AG04449 (cell line): ENCODE measurements at regions not wholly inside any gene's neighbourhood (a gene's known extent, or its start where the extent isn't known, plus 50 kb on each side); places are given as distances from the start of the nearest gene placed in this dataset.

Experiments used
- CTCF ChIA-PET: fragments of 350-600 bp; formaldehyde crosslinking; extraction: SDS; loops from one replicate; lab custom pipeline; 2021; ENCODE audit warnings: antibody characterized with exemption; lab: Yijun Ruan, JAX
- POLR2A ChIA-PET: fragments of 400-600, 350-600 bp; formaldehyde crosslinking; extraction: SDS; loops from one replicate; lab custom pipeline; 2020; ENCODE audit warnings: antibody characterized with exemption, inconsistent platforms; lab: Yijun Ruan, JAX
- DNase-seq: peaks from one replicate; pipeline ENCODE4 v3.0.0-alpha.2; 2010; ENCODE audit warnings: low read depth, low spot score
- H3K4me3 ChIP-seq: 2 replicates; pipeline ENCODE4 v1.5.1; 2011; ENCODE audit warnings: low read depth, mild to moderate bottlenecking, control low read depth, low read length
- TF ChIP-seq, protein P1 (sequence below): IDR thresholded peaks from one replicate; pipeline ENCODE4 v1.5.1; 2011; ENCODE audit warnings: mild to moderate bottlenecking, moderate library complexity, low read length, control low read depth, inconsistent platforms; ENCODE audit not compliant: insufficient read depth; ENCODE audit errors: missing control alignments

DNA sequence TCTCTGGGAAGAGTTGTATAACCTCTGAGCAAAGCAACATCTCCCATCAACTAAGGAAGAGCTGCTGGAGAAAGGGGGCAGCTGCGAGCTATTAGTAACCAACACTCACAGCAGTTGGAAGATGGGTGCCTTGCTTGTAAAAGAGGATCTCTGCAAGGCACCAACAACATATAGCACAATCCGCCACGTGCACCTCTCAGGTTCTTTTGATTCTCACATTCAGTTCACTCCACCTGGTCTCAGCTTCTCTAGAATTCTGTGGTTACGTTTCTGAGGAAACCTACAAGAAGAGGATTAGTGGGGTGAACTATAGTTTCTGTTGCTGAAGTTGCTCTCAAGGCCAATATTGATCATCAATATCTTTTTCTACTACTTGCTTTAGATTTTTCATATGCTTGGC is 117.1 kb downstream of the RPS24 start:
- no peak for DNase-seq
- ChIA-PET POLR2A (no interaction called here), CTCF (interaction anchor here (1.2 kb wide), 1 partner anchor 10 kb away, joined by 3 read pairs; no protein-coding TSS in a partner anchor)
- no peak overlapping the region for H3K4me3 ChIP-seq
- TF ChIP-seq, protein P1, sequence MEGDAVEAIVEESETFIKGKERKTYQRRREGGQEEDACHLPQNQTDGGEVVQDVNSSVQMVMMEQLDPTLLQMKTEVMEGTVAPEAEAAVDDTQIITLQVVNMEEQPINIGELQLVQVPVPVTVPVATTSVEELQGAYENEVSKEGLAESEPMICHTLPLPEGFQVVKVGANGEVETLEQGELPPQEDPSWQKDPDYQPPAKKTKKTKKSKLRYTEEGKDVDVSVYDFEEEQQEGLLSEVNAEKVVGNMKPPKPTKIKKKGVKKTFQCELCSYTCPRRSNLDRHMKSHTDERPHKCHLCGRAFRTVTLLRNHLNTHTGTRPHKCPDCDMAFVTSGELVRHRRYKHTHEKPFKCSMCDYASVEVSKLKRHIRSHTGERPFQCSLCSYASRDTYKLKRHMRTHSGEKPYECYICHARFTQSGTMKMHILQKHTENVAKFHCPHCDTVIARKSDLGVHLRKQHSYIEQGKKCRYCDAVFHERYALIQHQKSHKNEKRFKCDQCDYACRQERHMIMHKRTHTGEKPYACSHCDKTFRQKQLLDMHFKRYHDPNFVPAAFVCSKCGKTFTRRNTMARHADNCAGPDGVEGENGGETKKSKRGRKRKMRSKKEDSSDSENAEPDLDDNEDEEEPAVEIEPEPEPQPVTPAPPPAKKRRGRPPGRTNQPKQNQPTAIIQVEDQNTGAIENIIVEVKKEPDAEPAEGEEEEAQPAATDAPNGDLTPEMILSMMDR, result no peak

DNA sequence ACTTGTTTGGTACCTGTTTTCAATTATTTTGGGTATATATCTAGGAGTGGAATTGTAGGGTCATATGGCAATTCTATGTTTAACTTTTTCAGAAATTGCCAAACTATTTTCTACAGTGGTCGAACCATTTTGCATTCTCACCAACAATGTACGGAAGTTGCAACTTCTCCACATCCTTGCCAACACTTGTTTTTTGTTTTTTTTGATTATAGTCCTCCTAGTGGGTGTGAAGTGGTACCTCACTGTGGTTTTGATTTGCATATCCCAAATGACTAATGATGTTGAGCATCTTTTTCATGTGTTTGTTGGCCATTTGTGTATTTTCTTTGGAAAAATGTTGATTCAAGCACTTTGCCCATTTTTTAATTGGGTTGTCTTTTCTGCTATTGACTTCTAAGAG is 122.1 kb downstream of the RPS24 start:
- POLR2A ChIA-PET, result no interaction called here
- no peak overlapping the region for H3K4me3 ChIP-seq
- no peak for DNase-seq
- TF ChIP-seq, protein P1, result no peak
- CTCF ChIA-PET, result no interaction called here

DNA sequence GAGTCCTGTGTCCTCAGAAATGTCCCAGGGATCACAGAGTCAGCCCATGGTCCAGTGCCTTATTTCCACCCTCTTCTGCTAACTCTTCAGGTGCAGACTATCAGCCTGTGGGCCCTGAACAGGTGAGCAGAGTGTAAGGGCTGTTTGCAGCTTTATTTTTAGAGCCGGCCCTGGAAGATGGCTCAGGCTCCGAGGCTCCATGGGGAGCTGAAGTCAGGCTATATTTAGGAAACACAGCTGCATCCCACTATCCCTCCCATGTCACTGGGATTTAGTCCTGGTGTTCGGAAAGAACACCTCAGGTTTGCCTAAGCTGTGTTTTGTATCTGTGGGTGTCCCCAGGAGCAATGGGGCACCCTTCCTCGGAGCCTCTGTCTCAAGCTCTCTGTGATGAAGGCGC is 126.9 kb downstream of the RPS24 start:
- DNase-seq, result no peak
- POLR2A ChIA-PET, result no interaction called here
- TF ChIP-seq, protein P1, result no peak
- H3K4me3 ChIP-seq, result no peak overlapping the region
- CTCF ChIA-PET, result interaction anchor here (0.7 kb wide), 1 partner anchor 113 kb away, joined by 3 read pairs; no protein-coding TSS in a partner anchor

DNA sequence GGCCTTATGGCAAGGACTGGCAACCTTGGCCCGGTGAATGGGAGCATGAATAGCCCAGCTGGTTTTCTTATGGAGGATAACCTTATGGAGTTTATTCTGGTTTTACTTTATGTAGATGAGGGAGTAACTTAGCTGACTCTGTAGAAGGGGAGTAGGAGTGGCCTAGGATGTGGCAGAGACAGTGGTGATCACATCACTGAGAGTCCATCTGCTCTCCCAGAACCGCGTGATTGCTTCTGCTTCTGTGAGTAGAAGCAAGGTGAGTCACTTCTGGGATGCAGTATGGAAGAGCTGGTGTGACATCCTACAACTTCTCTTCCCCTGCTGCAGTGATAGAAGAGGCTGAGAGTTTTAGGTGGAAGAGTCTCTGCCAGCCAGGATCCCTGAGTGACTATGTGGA is 129.2 kb downstream of the RPS24 start:
- TF ChIP-seq, protein P1, result no peak
- DNase-seq, result no peak
- ChIA-PET CTCF (no interaction called here), POLR2A (no interaction called here)
- no peak overlapping the region for H3K4me3 ChIP-seq

DNA sequence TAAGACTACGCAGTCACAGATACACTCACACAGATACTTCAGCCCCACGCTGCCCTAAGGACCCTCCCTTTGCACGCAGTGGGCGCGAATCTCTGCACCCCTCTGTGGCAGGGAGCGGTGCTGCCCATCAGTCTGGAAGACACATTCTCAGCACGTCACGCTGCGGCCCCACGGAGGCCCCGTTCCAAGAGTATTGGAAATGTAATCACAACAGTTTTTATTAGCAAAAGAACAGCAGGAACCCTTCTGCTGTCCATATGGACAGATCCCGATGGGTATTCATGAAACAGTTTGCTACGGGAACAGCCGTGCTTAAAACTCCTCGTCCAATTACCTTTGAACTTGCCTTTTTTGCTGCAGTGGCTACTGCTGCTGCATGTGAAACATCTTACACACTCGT is 131.0 kb downstream of the RPS24 start:
- ChIA-PET POLR2A (no interaction called here), CTCF (interaction anchor here (5.6 kb wide), 1 partner anchor 117 kb away, joined by 25 read pairs; no protein-coding TSS in a partner anchor)
- TF ChIP-seq, protein P1, result no peak
- DNase-seq, result no peak
- no peak overlapping the region for H3K4me3 ChIP-seq

DNA sequence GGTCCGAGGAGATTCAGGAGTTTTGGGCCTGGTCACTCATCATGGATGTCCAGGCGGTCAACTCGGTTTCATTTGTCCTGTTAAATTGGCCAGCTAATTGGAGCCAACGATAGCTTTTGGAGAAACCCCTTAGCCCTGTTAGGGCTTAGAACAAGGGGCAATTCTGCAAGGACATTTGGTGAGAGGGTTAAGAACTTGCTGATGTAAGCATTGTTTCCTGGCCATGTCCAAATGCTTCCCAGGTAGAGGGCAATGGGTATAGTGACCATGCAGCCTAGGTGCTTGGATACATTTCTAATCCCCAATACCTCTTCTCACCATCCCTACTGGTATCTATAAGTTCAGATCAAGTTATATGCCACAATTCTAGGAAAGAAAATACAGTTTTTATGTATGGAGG is 131.5 kb downstream of the RPS24 start:
- ChIA-PET POLR2A (no interaction called here), CTCF (interaction anchor here (5.6 kb wide), 1 partner anchor 117 kb away, joined by 25 read pairs; no protein-coding TSS in a partner anchor)
- no peak for DNase-seq
- no peak overlapping the region for H3K4me3 ChIP-seq
- TF ChIP-seq, protein P1, result no peak
